NCI-H69 (cell line): ENCODE measurements at regions not wholly inside any gene's neighbourhood (a gene's known extent, or its start where the extent isn't known, plus 50 kb on each side); places are given as distances from the start of the nearest gene placed in this dataset.
"Not testable (repeated sequence)": the region's sequence is repeated elsewhere in the genome, so short reads cannot be mapped to it uniquely, and the experiment has no call there.

Experiments used
- DNase-seq: peaks from one replicate; lab custom pipeline; 2025; lab: John Stamatoyannopoulos, UW

GRCh38 chr4:183816077-183816476 is 89.0 kb upstream of the STOX2 start:
- DNase-seq: no peak

GRCh38 chr4:183816882-183817509 is 88.1 kb upstream of the STOX2 start:
- no peak for DNase-seq

- DNase-seq: not testable (repeated sequence)
Observed at GRCh38 chr4:183818591-183818990, 86.5 kb upstream of the STOX2 start.

DNA sequence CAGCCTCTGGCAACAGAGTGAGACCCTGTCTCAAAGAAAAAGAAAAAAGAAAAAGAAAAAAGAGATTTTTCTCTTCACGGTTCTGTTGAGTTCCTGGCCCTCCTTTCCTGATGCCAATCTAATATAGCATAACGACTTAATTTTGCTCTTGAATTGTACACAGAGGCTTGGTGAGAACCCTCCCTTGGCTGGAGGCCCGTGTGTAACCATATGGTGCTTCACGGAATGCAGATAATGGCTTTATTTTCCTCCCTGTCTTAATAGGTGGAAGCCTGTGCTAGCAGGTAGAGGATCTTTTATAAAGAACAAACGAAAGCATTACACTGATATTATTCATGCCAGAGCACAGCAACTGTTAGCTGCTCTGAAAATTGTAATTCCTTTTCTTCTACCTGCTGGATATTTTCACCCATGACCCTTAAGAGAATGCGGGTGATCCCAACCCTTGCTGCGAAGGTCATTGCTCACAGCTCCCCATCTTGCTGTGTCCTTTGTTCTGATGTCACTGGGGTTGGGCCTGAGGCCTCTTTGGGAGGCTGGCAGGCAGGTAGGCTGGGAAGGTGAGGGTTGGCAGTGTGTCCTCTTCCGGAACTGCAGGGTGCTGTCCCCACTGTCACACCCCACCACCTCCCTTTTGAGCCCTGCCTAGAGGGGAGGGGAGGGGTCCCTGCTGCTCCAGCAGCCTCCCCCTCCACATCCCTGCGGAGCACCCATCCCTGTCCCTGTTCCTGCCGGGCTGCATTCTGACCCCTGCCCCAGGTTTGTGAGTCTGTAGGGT is 83.8 kb upstream of the STOX2 start:
- DNase-seq: peak; percentile 1

GRCh38 chr4:183823434-183823833 is 81.7 kb upstream of the STOX2 start:
- DNase-seq: no peak

GRCh38 chr4:183825346-183825745 is 79.8 kb upstream of the STOX2 start:
- DNase-seq: no peak

DNA sequence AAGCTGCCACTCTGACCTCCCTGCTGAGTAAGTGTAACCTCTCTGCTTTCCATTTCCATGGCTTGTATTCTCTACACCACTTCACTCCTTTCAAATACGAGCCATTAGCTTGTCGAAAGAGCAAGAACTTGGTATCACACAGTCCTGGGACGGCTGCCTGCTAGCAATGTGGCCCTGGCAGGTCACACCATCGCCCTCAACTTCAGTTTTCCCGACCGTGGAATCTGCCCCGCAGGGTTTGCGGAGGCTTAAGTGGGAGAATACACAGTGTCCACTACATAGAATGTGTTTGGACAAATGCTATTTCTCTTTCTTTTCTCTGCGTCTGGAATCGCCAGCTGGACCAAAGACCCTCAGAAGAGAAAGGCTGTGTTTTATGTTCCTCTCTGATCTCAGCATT is 78.6 kb upstream of the STOX2 start:
- no peak for DNase-seq

GRCh38 chr4:183828125-183828524 is 77.0 kb upstream of the STOX2 start:
- DNase-seq: no peak

DNA sequence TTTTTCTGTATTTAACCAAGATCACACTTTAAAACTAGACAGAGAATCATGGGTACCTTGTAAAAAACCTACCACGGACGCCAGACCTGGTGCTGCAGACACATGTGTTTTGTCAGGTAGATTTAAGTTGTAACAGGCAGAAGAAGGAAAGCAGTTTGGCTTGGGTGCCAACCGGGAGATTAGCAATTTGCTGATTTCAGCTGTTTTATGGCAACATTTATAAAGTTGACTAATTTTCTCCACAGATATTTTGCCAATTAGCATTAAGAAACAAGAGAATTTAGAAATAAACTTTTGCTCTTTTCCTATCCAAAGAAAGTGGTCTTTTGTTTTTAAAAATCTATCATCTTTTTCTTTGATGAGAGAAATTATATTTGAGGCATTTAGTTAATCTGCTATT is 76.3 kb upstream of the STOX2 start:
- DNase-seq: no peak

GRCh38 chr4:183830438-183830985 is 74.6 kb upstream of the STOX2 start:
- no peak for DNase-seq

DNA sequence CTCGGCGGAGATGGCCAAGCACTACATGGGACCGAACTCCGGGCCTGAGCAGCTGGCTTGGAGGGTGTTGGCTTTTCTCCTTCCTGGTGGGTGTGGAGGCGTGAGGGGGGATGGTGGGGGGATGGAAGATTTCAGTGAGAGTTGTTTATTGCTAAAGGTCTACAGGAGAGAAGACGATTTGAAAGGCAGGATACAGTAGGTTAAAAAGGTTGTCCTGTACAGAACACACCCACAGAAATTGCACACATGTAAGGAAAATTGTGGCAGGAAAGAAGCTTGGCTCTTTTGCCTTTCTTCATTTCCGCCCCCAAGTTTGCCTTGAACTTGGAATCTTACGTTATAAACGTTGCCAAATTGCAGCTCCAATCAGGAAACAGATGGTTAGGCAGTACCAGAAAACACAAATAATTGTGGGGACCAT is 74.1 kb upstream of the STOX2 start:
- no peak for DNase-seq

DNA sequence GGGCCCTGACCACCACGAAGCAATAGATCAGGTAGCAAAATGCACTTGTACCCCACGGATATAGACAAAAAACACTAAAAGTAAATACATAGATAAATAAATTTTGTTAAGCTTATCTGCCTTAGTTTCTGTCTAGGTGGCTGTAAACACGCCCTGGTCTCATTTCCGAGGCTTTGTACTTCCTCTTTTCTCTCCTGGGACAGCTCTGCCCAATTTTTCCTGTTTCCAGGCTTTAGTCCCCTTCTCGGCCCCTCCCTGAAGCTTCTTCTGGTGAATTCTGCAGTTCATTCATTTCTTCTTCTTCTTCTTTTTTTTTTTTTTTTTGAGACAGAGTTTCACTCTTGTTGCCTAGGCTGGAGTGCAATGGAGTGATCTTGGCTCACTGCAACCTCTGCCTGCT is 73.4 kb upstream of the STOX2 start:
- DNase-seq: no peak

DNA sequence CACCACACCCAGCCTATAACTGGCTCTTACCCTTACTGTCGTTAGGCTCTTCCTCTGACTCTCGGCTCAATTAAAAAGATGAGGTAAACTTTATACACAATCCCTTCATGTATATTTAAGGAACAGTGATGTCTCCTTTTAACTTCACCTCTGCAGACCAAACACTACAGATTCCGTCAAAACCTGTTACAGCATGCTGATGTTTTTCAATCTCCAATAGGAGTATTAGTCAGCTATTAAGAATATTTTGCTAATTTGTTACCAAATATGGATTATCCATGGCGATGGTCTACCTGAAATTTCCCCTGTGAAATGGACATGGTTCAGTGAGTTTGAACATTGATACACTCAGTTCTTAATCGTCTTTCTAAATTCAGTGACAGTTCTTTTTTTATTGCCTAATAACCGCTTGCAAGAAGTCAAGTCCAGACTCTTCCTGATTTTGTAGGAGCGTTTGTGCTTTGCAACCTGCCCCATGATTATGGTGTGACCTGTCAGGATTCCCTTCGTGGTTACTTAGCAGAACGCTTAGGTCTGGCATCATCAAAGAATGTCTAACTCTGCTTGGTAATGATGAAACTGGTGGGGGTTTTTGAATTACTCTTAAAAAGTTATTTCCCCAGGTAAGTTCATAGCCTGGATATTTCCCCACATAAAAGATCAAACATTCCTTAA is 72.2 kb upstream of the STOX2 start:
- DNase-seq: no peak

DNA sequence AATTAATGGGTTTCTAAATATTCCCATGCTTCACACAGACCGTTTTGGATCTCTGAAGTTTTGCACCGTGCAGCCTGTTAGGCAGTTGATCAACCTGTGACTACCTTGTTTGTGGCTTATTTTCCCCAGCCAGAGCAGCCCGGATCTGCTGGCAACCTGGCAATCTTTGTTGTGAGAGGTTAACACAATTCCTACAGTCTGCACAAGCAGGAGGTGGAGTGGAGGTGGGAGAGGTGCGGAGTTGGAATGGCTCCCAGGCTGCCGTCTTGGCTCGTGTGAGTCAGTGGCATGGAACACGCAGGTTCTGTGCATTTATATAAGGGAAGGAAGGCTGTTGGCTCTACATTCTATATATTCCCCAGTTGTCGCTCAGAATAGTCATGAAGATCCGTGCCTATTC is 70.9 kb upstream of the STOX2 start:
- DNase-seq: no peak

DNA sequence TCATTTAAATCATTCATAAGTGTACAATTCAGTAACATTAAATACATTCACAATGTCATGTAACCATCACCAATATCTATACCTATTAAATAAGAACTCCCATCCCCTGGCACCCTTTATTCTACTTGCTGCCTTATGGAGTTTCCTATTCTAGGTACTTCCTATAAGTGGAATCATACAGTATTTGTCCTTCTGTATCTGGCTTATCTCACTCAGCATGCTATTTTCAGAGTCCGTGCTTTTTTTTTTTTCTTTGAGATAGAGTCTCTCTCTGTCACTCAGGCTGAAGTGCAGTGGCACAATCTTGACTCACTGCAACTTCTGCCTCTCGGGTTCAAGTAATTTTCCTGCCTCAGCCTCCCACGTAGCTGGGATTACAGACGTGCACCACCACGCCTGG is 67.9 kb upstream of the STOX2 start:
- no peak for DNase-seq

DNA sequence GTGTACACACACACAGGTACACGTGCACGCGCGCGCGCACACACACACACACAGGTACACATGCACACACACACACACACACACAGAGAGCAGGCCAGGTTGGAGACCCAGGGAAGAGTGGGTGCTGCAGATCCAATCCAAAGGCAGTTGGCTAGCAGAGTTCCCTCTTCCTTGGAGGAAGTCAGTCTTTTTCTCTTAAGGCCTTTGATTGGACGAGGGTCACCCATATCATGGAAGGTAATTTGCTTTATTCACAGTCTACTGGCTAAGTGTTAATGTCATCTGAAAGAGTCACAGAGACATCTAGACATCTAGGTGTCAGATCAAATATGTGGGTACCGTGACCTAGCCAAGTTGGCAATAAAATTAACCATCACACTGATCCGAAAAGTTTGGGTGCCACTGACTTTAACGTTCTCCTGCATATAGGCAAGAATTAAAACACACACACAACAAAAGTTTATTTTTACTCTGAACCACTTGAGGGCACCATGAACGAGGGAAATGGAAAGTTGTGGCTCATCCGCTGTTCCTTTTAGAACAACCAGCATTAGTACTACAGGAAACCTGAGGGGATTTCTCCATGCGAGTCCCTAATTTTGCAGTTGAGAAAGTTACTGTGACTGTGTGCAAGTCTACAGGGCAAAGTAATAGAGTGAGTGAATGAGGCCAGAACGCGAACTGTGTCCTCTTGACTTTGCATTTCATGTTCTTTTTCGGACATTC is 66.0 kb upstream of the STOX2 start:
- DNase-seq: no peak

GRCh38 chr4:183840311-183840710 is 64.8 kb upstream of the STOX2 start:
- DNase-seq: peak; percentile 68

DNA sequence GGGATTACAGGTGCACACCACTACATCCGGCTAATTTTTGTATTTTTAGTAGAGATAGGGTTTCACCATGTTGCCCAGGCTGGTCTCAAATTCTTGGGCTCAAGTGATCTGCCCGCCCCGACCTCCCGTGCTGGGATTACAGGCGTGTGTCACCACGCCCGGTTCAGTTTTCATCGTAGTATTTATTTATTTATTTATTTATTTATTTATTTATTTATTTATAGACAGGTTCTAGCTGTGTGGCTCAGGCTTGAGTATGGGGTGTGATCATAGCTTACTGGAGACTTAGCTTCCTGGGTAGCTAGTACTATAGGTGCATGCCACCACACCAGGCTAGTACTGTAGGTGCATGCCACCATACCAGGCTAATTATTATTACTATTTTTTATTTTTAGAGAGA is 64.1 kb upstream of the STOX2 start:
- DNase-seq: no peak

- DNase-seq: no peak
Observed at GRCh38 chr4:183842129-183842528, 63.0 kb upstream of the STOX2 start.

DNA sequence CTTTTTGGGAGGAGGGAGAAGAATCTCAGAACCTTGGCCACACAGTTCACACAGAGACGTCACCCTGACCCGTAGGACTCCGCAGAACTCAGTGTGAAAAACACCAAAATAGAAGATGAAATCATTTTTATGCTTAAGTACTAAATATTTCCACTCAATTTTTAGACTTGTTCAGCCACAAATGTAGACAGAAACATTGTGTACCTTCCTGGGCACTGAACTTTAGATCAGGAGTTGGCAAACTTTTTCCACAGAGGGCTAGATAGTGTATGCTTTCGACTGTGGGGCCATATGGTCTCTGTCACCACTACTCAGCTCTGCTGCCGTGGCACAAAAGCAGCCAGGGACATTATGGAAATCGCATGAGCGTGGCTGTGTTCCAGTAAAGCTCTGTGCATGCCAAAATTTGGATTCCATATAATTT is 61.8 kb upstream of the STOX2 start:
- no peak for DNase-seq

- no peak for DNase-seq
Observed at GRCh38 chr4:183846951-183847350, 58.2 kb upstream of the STOX2 start.

- no peak for DNase-seq
Observed at GRCh38 chr4:183848805-183849204, 56.3 kb upstream of the STOX2 start.
